GM23248 (cell line): ENCODE measurements at regions not wholly inside any gene's neighbourhood (a gene's known extent, or its start where the extent isn't known, plus 50 kb on each side); places are given as distances from the start of the nearest gene placed in this dataset.

ENCODE experiments used
- EZH2 ChIP-seq: fragments of 200-600 bp; sonication (generic); IDR thresholded peaks from 2 replicates; pipeline ENCODE4 v1.6.1; 2018; ENCODE audit warnings: antibody characterized with exemption, mild to moderate bottlenecking; ENCODE audit not compliant: insufficient read depth, poor library complexity, severe bottlenecking
- EZH2phosphoT487 ChIP-seq: fragments of 200-600 bp; sonication (generic); IDR thresholded peaks from 2 replicates; pipeline ENCODE4 v1.6.1; 2018; ENCODE audit warnings: antibody characterized with exemption, moderate library complexity, mild to moderate bottlenecking, low read depth; ENCODE audit not compliant: insufficient read depth

GRCh38 chr6:91717094-91717493 is 1130.2 kb upstream of the MAP3K7 start:
- TF ChIP-seq EZH2: no peak
- no peak for TF ChIP-seq EZH2phosphoT487
